ENCODE measurements at regions not wholly inside any gene's neighbourhood (a gene's known extent, or its start where the extent isn't known, plus 50 kb on each side); places are given as distances from the start of the nearest gene placed in this dataset.

- peaks cover 0 to 42% (median 23%) of the 10 kb centered on the region in 4 donors for H3K4me1 ChIP-seq
- 64 to 76% (median 72%) methylated on average over 5 of the region's 5 CpGs for WGBS, 5 donors
- H3K27ac ChIP-seq = peak overlapping the region in 4 of 5 donors; percentile 12 to 85 (median 32)
- H3K9me3 ChIP-seq = no peaks in the 10 kb centered on the region
- TF ChIP-seq POLR2AphosphoS5 (IDR thresholded peaks at IDR 0.05) (no peak), EP300 (IDR thresholded peaks at IDR 0.05) (no peak), POLR2A (IDR thresholded peaks at IDR 0.05) (no peak), CTCF (IDR thresholded peaks at IDR 0.05) (no peak)
- H3K4me3 ChIP-seq = no peak overlapping the region
- H3K36me3 ChIP-seq = no peaks in the 10 kb centered on the region
- intact Hi-C loops (cut with DNase I; ENCODE audit: low total_unique reads) = no loop called here
- no peaks in the 10 kb centered on the region for H3K27me3 ChIP-seq
- DNase-seq = no peak
Measured at GRCh38 chr2:38181806-38182491, 106.0 kb upstream of the CYP1B1 start.

GRCh38 chr2:38180754-38181153, 104.8 kb upstream of the CYP1B1 start:
- intact Hi-C loops (cut with DNase I; ENCODE audit: low total_unique reads) = no loop called here
- H3K27ac ChIP-seq = peak overlapping the region in 2 of 5 donors; percentile 29 to 85
- TF ChIP-seq POLR2AphosphoS5 (IDR thresholded peaks at IDR 0.05) (no peak), CTCF (IDR thresholded peaks at IDR 0.05) (no peak), POLR2A (IDR thresholded peaks at IDR 0.05) (no peak), EP300 (IDR thresholded peaks at IDR 0.05) (no peak)
- 72 to 79% (median 76%) methylated on average over 3 of the region's 3 CpGs for WGBS, 5 donors
- peaks cover 0 to 40% (median 24%) of the 10 kb centered on the region in 4 donors for H3K4me1 ChIP-seq
- no peaks in the 10 kb centered on the region for H3K27me3 ChIP-seq
- no peaks in the 10 kb centered on the region for H3K9me3 ChIP-seq
- DNase-seq = no peak
- no peak overlapping the region for H3K4me3 ChIP-seq
- no peaks in the 10 kb centered on the region for H3K36me3 ChIP-seq

DNA sequence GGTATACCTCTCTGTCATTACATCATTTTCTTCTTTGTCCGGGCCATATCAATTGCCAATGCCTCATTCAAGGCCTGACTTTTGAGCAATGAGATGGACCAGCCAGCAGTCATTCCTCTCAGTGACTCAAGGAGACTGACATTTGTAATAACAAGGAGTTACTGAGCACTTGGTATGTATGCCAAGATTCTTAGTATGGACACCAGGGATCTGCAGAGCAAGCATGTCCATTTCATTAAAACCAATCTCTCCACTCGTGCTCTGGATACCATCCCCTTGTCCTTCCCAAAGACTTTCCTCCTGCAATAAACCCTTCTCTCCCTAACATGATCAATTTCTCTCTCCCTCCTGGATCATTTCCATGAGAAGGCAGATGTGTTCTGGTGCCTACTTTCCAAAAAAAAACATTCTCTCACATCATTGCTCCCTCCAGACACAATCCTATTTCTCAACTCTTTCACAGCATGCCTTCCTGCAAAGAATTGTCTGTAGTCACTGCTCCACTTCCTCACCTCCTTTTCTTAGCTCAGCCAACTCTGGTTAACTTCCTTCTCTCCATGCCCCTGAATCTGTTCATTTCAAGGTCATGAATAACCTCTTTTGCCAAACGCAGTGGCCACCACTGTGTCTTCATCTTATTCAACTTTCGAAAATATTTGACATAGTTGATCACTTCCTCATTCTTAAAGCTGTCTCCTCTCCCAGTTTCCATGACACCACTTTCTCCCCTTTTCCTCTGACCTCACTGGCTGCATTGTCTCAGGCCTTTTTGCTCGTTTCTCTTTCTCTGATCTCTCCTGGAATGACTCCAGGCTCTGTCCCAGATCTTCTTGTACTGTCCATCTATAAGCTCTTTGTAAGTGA, 102.8 kb upstream of the CYP1B1 start:
- no peak overlapping the region for H3K4me3 ChIP-seq
- peaks cover 0 to 41% (median 23%) of the 10 kb centered on the region in 4 donors for H3K4me1 ChIP-seq
- peak in 1 of 2 donors; percentile 68 for DNase-seq

More for the DNA sequence above, 102.8 kb upstream of the CYP1B1 start:
- no peak for TF ChIP-seq EP300 (IDR thresholded peaks at IDR 0.05)
- peak in 1 of 3 donors; percentile 16 for TF ChIP-seq POLR2AphosphoS5 (IDR thresholded peaks at IDR 0.05)
- no peak for TF ChIP-seq POLR2A (IDR thresholded peaks at IDR 0.05)
- TF ChIP-seq CTCF (IDR thresholded peaks at IDR 0.05) = no peak
- peak overlapping the region in 4 of 5 donors; percentile 64 to 85 (median 74) for H3K27ac ChIP-seq
- no peaks in the 10 kb centered on the region for H3K9me3 ChIP-seq
- 43 to 65% (median 53%) methylated on average over 5 of the region's 5 CpGs for WGBS, 5 donors
- no peaks in the 10 kb centered on the region for H3K27me3 ChIP-seq
- intact Hi-C loops (cut with DNase I; ENCODE audit: low total_unique reads) = no loop called here
- H3K36me3 ChIP-seq = no peaks in the 10 kb centered on the region
